ENCODE measurements at regions not wholly inside any gene's neighbourhood (a gene's known extent, or its start where the extent isn't known, plus 50 kb on each side); places are given as distances from the start of the nearest gene placed in this dataset.

- H3K4me3 ChIP-seq (ENCODE audit: low read length in 2 of 2), result no peak overlapping the region
- H3K27me3 ChIP-seq (ENCODE audit: control insufficient read depth in 2 of 2, insufficient read depth in 1 of 2, low read length in 1 of 2), result no peaks in the 10 kb centered on the region
- H3K27ac ChIP-seq (ENCODE audit: low read depth in 1 of 2, low read length in 1 of 2), result no peak overlapping the region
- no peak for DNase-seq (ENCODE audit: low read depth in 6 of 9, low spot score in 9 of 9)
- no peaks in the 10 kb centered on the region for H3K9me3 ChIP-seq (ENCODE audit: control insufficient read depth in 2 of 2, insufficient read depth in 1 of 2, low read length in 1 of 2)
- no peaks in the 10 kb centered on the region for H3K4me1 ChIP-seq (ENCODE audit: control insufficient read depth in 2 of 2, insufficient read depth in 2 of 2, low read length in 2 of 2)
- no peaks in the 10 kb centered on the region for H3K36me3 ChIP-seq (ENCODE audit: control insufficient read depth in 2 of 2, insufficient read depth in 2 of 2, low read length in 1 of 2)
- WGBS, result 94% methylated on average over 2 of the region's 2 CpGs
Observed at GRCh38 chr6:103925317-103925716, 934.4 kb downstream of the HACE1 start.

GRCh38 chr6:103910018-103910417, 949.7 kb downstream of the HACE1 start:
- Histone ChIP-seq H3K9me3 (ENCODE audit: control insufficient read depth in 2 of 2, insufficient read depth in 1 of 2, low read length in 1 of 2) (peaks cover 0 to 7% of the 10 kb centered on the region in 2 donors), H3K27ac (ENCODE audit: low read depth in 1 of 2, low read length in 1 of 2) (no peak overlapping the region), H3K36me3 (ENCODE audit: control insufficient read depth in 2 of 2, insufficient read depth in 2 of 2, low read length in 1 of 2) (no peaks in the 10 kb centered on the region), H3K4me1 (ENCODE audit: control insufficient read depth in 2 of 2, insufficient read depth in 2 of 2, low read length in 2 of 2) (no peaks in the 10 kb centered on the region), H3K4me3 (ENCODE audit: low read length in 2 of 2) (no peak overlapping the region), H3K27me3 (ENCODE audit: control insufficient read depth in 2 of 2, insufficient read depth in 1 of 2, low read length in 1 of 2) (no peaks in the 10 kb centered on the region)
- no peak for DNase-seq (ENCODE audit: low read depth in 6 of 9, low spot score in 9 of 9)

GRCh38 chr6:103908898-103909297, 950.8 kb downstream of the HACE1 start:
- Histone ChIP-seq H3K27me3 (ENCODE audit: control insufficient read depth in 2 of 2, insufficient read depth in 1 of 2, low read length in 1 of 2) (no peaks in the 10 kb centered on the region), H3K4me1 (ENCODE audit: control insufficient read depth in 2 of 2, insufficient read depth in 2 of 2, low read length in 2 of 2) (no peaks in the 10 kb centered on the region), H3K4me3 (ENCODE audit: low read length in 2 of 2) (no peak overlapping the region), H3K36me3 (ENCODE audit: control insufficient read depth in 2 of 2, insufficient read depth in 2 of 2, low read length in 1 of 2) (no peaks in the 10 kb centered on the region), H3K9me3 (ENCODE audit: control insufficient read depth in 2 of 2, insufficient read depth in 1 of 2, low read length in 1 of 2) (peaks cover 0 to 7% of the 10 kb centered on the region in 2 donors), H3K27ac (ENCODE audit: low read depth in 1 of 2, low read length in 1 of 2) (no peak overlapping the region)
- WGBS, result 93% methylated on average over 3 of the region's 3 CpGs
- DNase-seq (ENCODE audit: low read depth in 6 of 9, low spot score in 9 of 9), result no peak

GRCh38 chr6:103895136-103895535, 964.6 kb downstream of the HACE1 start:
- WGBS, result 93% methylated on average over 2 of the region's 2 CpGs
- Histone ChIP-seq H3K4me3 (ENCODE audit: low read length in 2 of 2) (no peak overlapping the region), H3K36me3 (ENCODE audit: control insufficient read depth in 2 of 2, insufficient read depth in 2 of 2, low read length in 1 of 2) (no peaks in the 10 kb centered on the region), H3K27me3 (ENCODE audit: control insufficient read depth in 2 of 2, insufficient read depth in 1 of 2, low read length in 1 of 2) (no peaks in the 10 kb centered on the region), H3K9me3 (ENCODE audit: control insufficient read depth in 2 of 2, insufficient read depth in 1 of 2, low read length in 1 of 2) (no peaks in the 10 kb centered on the region), H3K4me1 (ENCODE audit: control insufficient read depth in 2 of 2, insufficient read depth in 2 of 2, low read length in 2 of 2) (no peaks in the 10 kb centered on the region), H3K27ac (ENCODE audit: low read depth in 1 of 2, low read length in 1 of 2) (no peak overlapping the region)
- DNase-seq (ENCODE audit: low read depth in 6 of 9, low spot score in 9 of 9), result no peak

GRCh38 chr6:103893141-103893581, 966.6 kb downstream of the HACE1 start:
- 72% methylated on average over 2 of the region's 2 CpGs for WGBS
- H3K27ac ChIP-seq (ENCODE audit: low read depth in 1 of 2, low read length in 1 of 2), result no peak overlapping the region
- DNase-seq (ENCODE audit: low read depth in 6 of 9, low spot score in 9 of 9), result no peak

GRCh38 chr6:103886951-103887350, 972.8 kb downstream of the HACE1 start:
- no peaks in the 10 kb centered on the region for H3K36me3 ChIP-seq (ENCODE audit: control insufficient read depth in 2 of 2, insufficient read depth in 2 of 2, low read length in 1 of 2)
- H3K27me3 ChIP-seq (ENCODE audit: control insufficient read depth in 2 of 2, insufficient read depth in 1 of 2, low read length in 1 of 2), result no peaks in the 10 kb centered on the region
- DNase-seq (ENCODE audit: low read depth in 6 of 9, low spot score in 9 of 9), result no peak
- H3K4me3 ChIP-seq (ENCODE audit: low read length in 2 of 2), result no peak overlapping the region
- 94% methylated on average over 1 of the region's 1 CpG for WGBS
- H3K9me3 ChIP-seq (ENCODE audit: control insufficient read depth in 2 of 2, insufficient read depth in 1 of 2, low read length in 1 of 2), result no peaks in the 10 kb centered on the region
- H3K27ac ChIP-seq (ENCODE audit: low read depth in 1 of 2, low read length in 1 of 2), result no peak overlapping the region
- no peaks in the 10 kb centered on the region for H3K4me1 ChIP-seq (ENCODE audit: control insufficient read depth in 2 of 2, insufficient read depth in 2 of 2, low read length in 2 of 2)

More at GRCh38 chr6:103893141-103893581, 966.6 kb downstream of the HACE1 start:
- no peaks in the 10 kb centered on the region for H3K4me1 ChIP-seq (ENCODE audit: control insufficient read depth in 2 of 2, insufficient read depth in 2 of 2, low read length in 2 of 2)
- H3K4me3 ChIP-seq (ENCODE audit: low read length in 2 of 2), result no peak overlapping the region
- H3K36me3 ChIP-seq (ENCODE audit: control insufficient read depth in 2 of 2, insufficient read depth in 2 of 2, low read length in 1 of 2), result no peaks in the 10 kb centered on the region
- H3K9me3 ChIP-seq (ENCODE audit: control insufficient read depth in 2 of 2, insufficient read depth in 1 of 2, low read length in 1 of 2), result no peaks in the 10 kb centered on the region
- H3K27me3 ChIP-seq (ENCODE audit: control insufficient read depth in 2 of 2, insufficient read depth in 1 of 2, low read length in 1 of 2), result no peaks in the 10 kb centered on the region

- Histone ChIP-seq H3K36me3 (ENCODE audit: control insufficient read depth in 2 of 2, insufficient read depth in 2 of 2, low read length in 1 of 2) (no peaks in the 10 kb centered on the region), H3K27me3 (ENCODE audit: control insufficient read depth in 2 of 2, insufficient read depth in 1 of 2, low read length in 1 of 2) (no peaks in the 10 kb centered on the region), H3K27ac (ENCODE audit: low read depth in 1 of 2, low read length in 1 of 2) (no peak overlapping the region), H3K4me3 (ENCODE audit: low read length in 2 of 2) (no peak overlapping the region), H3K9me3 (ENCODE audit: control insufficient read depth in 2 of 2, insufficient read depth in 1 of 2, low read length in 1 of 2) (no peaks in the 10 kb centered on the region), H3K4me1 (ENCODE audit: control insufficient read depth in 2 of 2, insufficient read depth in 2 of 2, low read length in 2 of 2) (no peaks in the 10 kb centered on the region)
- 59% methylated on average over 1 of the region's 1 CpG for WGBS
- DNase-seq (ENCODE audit: low read depth in 6 of 9, low spot score in 9 of 9), result no peak
Observed at GRCh38 chr6:103885446-103885845, 974.3 kb downstream of the HACE1 start.

GRCh38 chr6:103879800-103880199, 979.9 kb downstream of the HACE1 start:
- Histone ChIP-seq H3K9me3 (ENCODE audit: control insufficient read depth in 2 of 2, insufficient read depth in 1 of 2, low read length in 1 of 2) (no peaks in the 10 kb centered on the region), H3K27me3 (ENCODE audit: control insufficient read depth in 2 of 2, insufficient read depth in 1 of 2, low read length in 1 of 2) (no peaks in the 10 kb centered on the region), H3K4me1 (ENCODE audit: control insufficient read depth in 2 of 2, insufficient read depth in 2 of 2, low read length in 2 of 2) (no peaks in the 10 kb centered on the region), H3K4me3 (ENCODE audit: low read length in 2 of 2) (no peak overlapping the region), H3K27ac (ENCODE audit: low read depth in 1 of 2, low read length in 1 of 2) (no peak overlapping the region), H3K36me3 (ENCODE audit: control insufficient read depth in 2 of 2, insufficient read depth in 2 of 2, low read length in 1 of 2) (no peaks in the 10 kb centered on the region)
- DNase-seq (ENCODE audit: low read depth in 6 of 9, low spot score in 9 of 9), result no peak
- 95% methylated on average over 3 of the region's 3 CpGs for WGBS

- 91% methylated on average over 3 of the region's 3 CpGs for WGBS
- no peaks in the 10 kb centered on the region for H3K27me3 ChIP-seq (ENCODE audit: control insufficient read depth in 2 of 2, insufficient read depth in 1 of 2, low read length in 1 of 2)
Observed at GRCh38 chr6:103875221-103875620, 984.5 kb downstream of the HACE1 start.

GRCh38 chr6:103874575-103874974, 985.1 kb downstream of the HACE1 start:
- no peak overlapping the region for H3K4me3 ChIP-seq (ENCODE audit: low read length in 2 of 2)
- H3K4me1 ChIP-seq (ENCODE audit: control insufficient read depth in 2 of 2, insufficient read depth in 2 of 2, low read length in 2 of 2), result no peaks in the 10 kb centered on the region
- no peaks in the 10 kb centered on the region for H3K27me3 ChIP-seq (ENCODE audit: control insufficient read depth in 2 of 2, insufficient read depth in 1 of 2, low read length in 1 of 2)
- no peaks in the 10 kb centered on the region for H3K9me3 ChIP-seq (ENCODE audit: control insufficient read depth in 2 of 2, insufficient read depth in 1 of 2, low read length in 1 of 2)
- DNase-seq (ENCODE audit: low read depth in 6 of 9, low spot score in 9 of 9), result no peak
- H3K36me3 ChIP-seq (ENCODE audit: control insufficient read depth in 2 of 2, insufficient read depth in 2 of 2, low read length in 1 of 2), result no peaks in the 10 kb centered on the region
- no peak overlapping the region for H3K27ac ChIP-seq (ENCODE audit: low read depth in 1 of 2, low read length in 1 of 2)
- WGBS, result 66% methylated on average over 3 of the region's 3 CpGs

More at GRCh38 chr6:103875221-103875620, 984.5 kb downstream of the HACE1 start:
- Histone ChIP-seq H3K36me3 (ENCODE audit: control insufficient read depth in 2 of 2, insufficient read depth in 2 of 2, low read length in 1 of 2) (no peaks in the 10 kb centered on the region), H3K27ac (ENCODE audit: low read depth in 1 of 2, low read length in 1 of 2) (no peak overlapping the region), H3K9me3 (ENCODE audit: control insufficient read depth in 2 of 2, insufficient read depth in 1 of 2, low read length in 1 of 2) (no peaks in the 10 kb centered on the region), H3K4me1 (ENCODE audit: control insufficient read depth in 2 of 2, insufficient read depth in 2 of 2, low read length in 2 of 2) (no peaks in the 10 kb centered on the region), H3K4me3 (ENCODE audit: low read length in 2 of 2) (no peak overlapping the region)
- no peak for DNase-seq (ENCODE audit: low read depth in 6 of 9, low spot score in 9 of 9)
